SH-SY5Y (cell line): ENCODE measurements at regions not wholly inside any gene's neighbourhood (a gene's known extent, or its start where the extent isn't known, plus 50 kb on each side); places are given as distances from the start of the nearest gene placed in this dataset.

Source experiments
- GATA2 ChIP-seq: IDR thresholded peaks from 2 replicates; pipeline ENCODE4 v1.6.1; 2011; ENCODE audit warnings: mild to moderate bottlenecking, low read depth, low read length
- GATA3 ChIP-seq: IDR thresholded peaks from 2 replicates; pipeline ENCODE4 v1.6.1; 2011; ENCODE audit warnings: low read depth, mild to moderate bottlenecking, low read length, moderate library complexity

DNA sequence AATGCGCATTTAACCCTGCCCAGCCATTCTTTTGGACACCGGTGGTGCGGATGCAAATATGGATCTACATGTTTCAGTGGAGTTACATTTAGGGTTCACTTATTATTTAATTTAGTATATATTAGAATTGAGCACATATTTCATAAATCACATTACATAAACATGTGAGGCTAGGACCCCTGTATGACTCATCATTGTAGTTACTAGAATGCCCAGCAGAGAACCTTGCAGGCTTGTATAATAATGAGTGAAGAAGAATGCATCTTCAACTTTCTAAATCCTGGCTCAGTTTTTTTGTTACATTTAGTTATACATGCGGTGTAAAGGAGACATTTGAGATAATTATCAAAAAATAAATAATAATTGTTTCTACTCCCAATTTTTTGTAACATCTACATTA lies 369.0 kb downstream of the ATP23 start:
- TF ChIP-seq GATA2, result no peak
- TF ChIP-seq GATA3, result no peak

DNA sequence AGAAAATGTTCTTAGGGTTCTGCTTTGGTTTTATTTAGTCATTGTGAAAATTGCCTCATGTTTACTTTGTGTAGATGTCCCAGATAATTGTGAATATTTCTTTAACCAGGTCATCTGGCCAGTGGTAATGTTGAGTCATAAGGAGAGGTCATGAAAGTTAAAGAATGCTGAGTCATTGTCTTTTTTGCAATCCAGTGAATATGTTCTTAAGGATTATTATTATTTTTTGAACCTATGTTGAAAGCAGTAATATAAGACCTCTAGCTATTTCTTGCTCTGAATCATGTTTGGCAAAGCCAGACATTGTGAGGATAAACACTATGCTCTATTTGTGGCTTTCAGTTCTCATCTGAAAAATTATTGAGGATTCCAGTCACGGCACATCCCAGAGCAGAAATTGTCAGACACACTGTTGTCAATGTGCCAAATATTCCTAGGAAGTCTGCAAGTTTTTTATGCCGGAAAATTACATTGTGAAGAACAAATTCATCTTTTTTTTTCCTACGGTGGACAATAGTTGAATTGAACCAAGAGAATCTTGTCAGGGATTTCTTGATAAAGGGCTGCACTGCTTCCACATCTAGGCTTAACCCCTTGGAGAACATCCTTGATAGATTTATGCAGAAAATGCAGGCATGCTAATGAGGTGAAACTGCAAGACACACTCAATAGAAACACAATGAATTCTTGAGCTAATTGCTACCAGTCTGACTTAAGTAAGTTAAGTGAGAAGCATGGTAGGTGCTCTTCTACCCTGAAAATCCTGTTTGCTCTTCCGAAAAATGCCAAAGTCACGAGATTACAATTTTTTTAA lies 369.6 kb downstream of the ATP23 start:
- no peak for TF ChIP-seq GATA2
- no peak for TF ChIP-seq GATA3

DNA sequence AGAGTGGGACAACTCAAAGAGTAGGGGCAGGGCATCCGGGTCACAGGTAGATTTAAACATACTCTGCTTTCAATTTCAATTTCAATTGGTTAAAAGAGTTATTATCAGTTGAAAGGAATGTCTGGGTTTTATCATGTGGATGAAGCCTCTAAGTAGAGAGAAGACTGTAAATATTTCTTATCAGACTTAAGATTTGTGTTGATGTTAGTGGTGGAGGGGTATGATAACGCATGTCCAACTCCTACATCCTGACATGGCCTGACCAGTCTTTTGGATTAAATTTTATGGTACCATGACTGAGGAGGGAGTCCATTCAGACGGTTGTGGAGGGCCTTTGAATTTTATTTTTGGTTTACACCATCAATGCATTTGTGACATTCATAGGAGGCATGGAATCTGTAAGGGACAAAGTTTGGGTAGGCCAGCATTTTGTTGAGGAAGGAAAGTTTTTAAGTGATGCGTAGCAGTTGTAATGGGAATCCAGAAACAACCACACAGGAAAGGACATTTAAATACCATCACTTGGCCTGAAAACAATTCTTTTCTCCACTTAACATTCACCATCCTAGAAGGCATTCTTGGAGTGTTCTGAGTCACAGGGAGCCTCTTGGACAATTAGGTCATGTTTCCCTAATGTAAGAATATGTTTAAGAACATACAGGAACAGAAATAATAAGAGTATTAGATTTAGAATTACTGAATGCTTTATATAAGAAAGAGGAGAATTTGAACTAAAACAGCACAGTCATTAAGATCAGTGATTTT lies 371.9 kb downstream of the ATP23 start:
- TF ChIP-seq GATA2 (no peak), GATA3 (no peak)

DNA sequence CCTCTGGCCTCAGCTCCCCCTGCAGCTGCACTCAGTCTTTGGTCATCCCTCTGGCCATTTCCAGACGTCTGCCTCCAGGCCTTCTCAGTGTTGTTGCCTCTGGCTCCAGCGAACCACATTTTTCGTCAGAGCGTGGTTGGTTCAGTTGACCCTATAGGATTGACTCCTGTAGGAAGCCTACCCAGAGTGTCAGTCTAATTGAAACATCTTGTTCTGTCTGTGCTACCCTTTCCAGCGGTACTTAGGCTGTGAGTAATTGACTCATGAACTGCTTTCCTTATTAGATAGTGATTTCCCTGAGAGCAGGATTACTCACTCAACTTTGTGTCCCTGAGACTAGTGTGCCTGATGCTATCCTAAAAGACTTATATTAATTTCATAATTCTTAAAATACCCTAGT lies 373.2 kb downstream of the ATP23 start:
- no peak for TF ChIP-seq GATA2
- TF ChIP-seq GATA3, result no peak

DNA sequence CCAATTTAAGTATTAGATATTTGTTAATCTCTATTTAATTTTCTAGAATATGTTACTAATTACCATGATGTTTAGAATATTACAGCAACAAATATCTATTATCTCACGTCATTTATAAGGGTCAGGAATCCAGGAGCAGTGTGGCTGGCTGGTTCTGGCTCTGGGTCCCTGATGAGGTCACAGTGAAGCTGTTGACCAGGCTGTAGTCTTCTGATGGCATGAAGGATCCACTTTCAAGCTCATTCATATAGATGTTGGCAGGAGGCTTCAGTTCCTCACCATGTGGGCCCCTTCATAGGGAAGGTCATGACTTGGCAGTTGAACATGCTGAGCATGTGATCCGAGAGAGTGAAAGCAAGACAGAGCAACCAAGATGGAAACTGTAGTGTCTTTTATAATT lies 375.6 kb downstream of the ATP23 start:
- no peak for TF ChIP-seq GATA3
- TF ChIP-seq GATA2, result no peak

DNA sequence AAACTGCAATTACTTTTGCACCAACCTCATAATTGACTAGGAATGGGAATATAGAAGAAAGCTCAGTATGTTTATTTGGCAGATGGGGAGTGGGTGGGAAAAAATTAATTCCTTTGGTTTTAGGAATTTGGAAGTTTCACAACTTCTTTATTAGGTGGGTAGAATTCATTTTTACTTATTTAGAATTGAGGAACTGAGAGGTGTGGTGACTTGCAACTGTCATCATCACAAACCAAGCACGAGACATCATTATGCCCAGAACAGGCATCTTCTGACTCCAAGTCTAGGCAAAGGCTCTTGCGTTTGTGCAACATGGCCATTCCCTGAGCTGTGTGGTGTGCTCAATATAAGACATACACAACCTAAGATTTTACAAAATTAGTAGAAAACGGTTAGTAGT lies 380.0 kb downstream of the ATP23 start:
- no peak for TF ChIP-seq GATA2
- no peak for TF ChIP-seq GATA3

DNA sequence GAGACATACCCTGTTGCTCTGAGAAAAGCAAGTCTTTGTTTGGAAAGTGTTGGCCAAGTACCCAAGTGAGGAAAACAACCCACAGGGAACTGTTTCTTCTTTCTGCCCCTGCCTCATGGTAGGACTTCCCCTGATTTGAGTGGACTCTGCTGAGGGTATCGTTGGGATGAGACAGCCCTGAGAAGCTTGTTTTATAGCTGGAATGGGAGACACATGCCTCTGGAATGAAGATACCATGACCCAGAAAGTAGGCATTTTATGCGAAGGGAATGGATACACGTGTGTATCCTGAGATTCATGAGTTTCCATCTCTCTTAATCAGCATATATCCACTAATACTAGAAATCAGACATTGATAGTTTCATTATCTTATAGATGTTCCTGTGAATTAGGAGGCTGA lies 382.3 kb downstream of the ATP23 start:
- TF ChIP-seq GATA3 (no peak), GATA2 (no peak)

DNA sequence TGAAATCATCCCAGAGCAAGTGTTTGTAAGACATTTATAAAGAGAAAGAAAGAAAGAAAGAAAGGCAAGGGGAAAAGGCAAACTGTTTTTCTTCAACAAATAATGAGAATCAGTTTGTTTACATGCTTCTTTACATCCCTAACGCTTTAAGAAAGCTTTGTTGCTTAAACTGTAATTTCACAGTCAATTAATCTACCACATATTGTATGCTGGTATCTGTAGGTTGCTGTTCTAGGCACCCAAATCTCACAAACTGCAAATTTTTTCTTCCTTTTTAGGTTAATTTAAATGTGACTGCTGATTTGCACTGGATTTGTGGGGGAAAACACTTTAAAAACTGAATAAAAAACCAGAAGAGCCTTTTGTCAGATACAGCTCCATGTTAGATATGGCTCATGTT lies 384.2 kb downstream of the ATP23 start:
- no peak for TF ChIP-seq GATA3
- no peak for TF ChIP-seq GATA2

DNA sequence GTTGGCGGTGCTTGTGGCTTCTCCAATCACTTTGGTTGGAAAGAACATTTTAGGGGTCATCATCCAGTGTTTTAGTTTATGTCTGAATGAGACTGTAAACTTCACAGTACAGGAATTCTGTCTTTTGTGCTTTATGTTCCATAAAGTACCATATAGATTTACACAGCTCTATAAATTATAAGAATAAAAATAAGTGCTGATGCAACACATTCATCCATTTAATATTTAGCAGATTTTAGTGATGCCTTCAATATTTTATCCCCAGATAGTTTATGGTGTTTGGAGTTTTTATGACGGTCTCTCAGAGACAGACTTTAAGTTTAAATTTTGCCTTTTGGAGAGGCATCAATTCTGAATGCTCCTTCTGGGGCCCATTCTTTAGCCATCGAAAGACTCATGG lies 385.2 kb downstream of the ATP23 start:
- no peak for TF ChIP-seq GATA2
- no peak for TF ChIP-seq GATA3

DNA sequence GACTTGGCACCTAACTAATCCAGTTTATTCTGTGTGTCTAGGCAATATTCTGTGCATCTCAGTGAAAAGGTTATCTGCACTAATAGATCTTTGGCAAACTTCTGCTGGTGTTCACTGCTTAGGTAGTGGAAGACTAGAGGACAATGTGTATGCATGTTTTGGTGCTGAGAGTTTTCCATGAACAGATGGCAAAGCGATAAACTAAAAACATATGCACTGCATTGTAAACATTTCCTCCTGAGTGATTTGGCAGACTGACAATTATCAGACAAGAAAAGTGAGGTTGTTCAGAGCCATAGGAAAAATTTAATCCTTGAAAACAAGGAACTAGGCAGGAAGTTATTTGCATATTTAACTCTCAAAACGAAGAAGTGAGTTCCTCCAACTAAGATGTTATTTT lies 400.4 kb downstream of the ATP23 start:
- TF ChIP-seq GATA3, result no peak
- no peak for TF ChIP-seq GATA2

DNA sequence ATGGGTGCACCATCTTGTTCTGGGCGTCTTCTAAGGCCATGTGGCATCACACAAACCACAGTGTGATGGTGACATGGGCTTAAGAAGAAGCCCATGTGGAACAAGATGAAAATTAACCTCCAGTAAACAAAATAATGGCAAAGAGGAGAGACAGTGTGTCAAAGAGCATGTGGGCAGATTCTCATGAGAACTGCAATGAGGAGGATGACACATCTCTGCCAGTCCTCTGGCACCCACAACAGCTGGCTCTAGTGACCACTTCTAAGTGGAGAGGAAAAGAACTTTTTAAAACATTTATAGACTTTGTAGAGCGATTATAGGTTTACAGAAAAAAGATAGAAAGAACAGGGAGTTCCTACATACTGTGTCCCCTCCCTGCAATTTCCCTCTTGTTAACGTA lies 401.4 kb downstream of the ATP23 start:
- TF ChIP-seq GATA2 (no peak), GATA3 (no peak)

DNA sequence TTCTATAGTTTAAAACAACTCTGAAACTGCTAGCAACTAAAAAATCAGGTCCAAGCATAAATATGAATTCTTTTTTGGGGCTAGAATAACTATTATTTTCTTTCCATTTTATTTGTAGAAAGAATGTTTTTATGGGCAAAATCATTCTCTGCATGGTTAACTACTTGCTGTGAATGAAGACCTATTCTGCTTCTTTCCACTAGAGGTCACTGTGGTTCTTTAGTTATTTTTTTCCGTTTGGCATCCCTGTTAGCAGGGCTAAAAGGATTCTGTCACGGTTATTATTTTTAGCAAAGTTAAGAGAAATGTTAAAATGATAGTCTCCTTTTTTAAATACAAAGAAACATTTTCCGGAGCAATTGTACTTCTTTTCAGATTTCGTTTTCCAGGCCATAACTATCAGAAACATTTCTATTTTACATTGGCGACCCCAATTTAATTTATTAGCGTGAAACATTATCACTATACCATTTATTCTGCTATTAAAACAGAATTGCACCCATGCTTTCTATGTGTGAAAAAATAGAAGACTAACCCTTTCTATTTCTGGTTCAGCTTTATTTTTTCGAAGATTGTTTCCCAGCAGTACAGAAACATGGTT lies 404.8 kb downstream of the ATP23 start:
- TF ChIP-seq GATA2 (no peak), GATA3 (no peak)

DNA sequence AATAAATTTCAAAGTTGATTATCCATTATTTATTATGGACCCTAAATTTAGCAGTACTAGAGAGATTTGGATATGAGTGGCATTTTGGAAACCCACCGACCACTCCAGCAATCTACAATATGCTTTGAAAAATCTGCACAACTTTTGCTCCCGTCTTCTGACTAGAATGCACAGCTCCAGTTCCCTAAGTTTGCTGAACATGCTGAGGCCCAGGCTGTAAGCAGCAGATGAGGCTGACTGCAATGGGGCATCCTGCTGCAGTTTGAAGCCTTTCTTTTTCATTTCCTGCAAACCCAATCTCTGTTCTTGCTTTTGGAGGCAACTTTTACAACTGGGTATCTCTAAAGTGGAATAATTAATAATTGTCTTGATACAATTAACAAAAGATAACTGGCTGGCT lies 405.8 kb downstream of the ATP23 start:
- TF ChIP-seq GATA3 (no peak), GATA2 (no peak)

DNA sequence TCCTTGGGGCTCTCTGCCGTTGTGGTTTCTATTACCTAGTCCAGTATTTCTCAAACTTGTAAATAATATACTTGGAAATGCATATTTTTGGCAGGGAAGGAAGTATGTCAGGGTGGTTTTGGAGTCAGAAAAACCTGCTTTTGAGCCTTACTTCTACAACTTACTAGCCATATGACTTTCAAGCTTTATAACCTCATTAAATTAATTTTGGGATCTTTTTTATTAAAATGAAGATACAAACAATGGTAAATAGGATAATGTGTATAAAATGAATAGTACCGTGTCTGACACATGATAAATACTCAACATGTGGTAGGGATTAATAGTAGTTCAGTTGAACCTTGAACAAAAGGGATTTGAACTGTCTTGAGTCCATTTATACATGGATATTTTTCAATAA lies 406.3 kb downstream of the ATP23 start:
- TF ChIP-seq GATA3 (no peak), GATA2 (no peak)

DNA sequence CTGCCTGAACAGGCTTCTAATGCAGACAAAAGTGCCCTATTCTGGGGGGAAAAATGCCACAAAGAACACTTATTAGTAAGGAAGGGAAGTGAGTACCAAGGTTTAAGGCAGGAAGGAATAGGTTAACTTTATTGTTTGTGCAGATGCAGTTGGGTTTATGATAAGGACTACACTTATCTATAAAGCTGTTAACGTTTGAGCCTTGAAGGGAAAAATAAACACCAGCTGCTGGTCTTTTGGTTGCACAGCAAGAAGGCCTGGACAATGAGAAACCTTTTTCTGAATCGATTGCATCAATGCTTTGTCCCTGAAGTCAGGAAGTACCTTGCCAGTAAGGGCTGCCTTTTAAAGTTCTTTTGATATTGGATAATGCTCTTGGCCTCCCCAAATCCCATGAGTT lies 407.8 kb downstream of the ATP23 start:
- no peak for TF ChIP-seq GATA3
- TF ChIP-seq GATA2, result no peak
